ENCODE measurements at regions not wholly inside any gene's neighbourhood (a gene's known extent, or its start where the extent isn't known, plus 50 kb on each side); places are given as distances from the start of the nearest gene placed in this dataset.

- TF ChIP-seq CTCF (conservative IDR thresholded peaks at IDR 0.05) = no peak
- TF ChIP-seq EZH2 (IDR thresholded peaks at IDR 0.05; ENCODE audit: low read depth) = no peak
These were observed 115.1 kb downstream of the BEGAIN start for GRCh38 chr14:100472094-100472455.
